ENCODE measurements at regions not wholly inside any gene's neighbourhood (a gene's known extent, or its start where the extent isn't known, plus 50 kb on each side); places are given as distances from the start of the nearest gene placed in this dataset.

GRCh38 chr10:55476129-55476528 is 675.1 kb upstream of the PCDH15 start:
- H3K9me3 ChIP-seq (replicated peaks; ENCODE audit: control insufficient read depth, insufficient read depth, low read length): no peaks in the 10 kb centered on the region
- H3K4me2 ChIP-seq (ENCODE audit: control insufficient read depth, insufficient read depth): no peak overlapping the region
- ChIA-PET RAD21 (ENCODE audit: unreplicated experiment) (no interaction called here), CTCF (no interaction called here), POLR2A (no interaction called here), SMC1A (ENCODE audit: uncharacterized antibody, unreplicated experiment) (no interaction called here)
- in situ Hi-C loops (cut with MboI): no loop called here
- H3K27me3 ChIP-seq (replicated peaks in 1 of 2; ENCODE audit: control insufficient read depth in 2 of 2, insufficient read depth in 2 of 2, low read length in 1 of 2): no peaks in the 10 kb centered on the region
- intact Hi-C loops (cut with micrococcal nuclease; ENCODE audit: unreplicated experiment): no loop called here
- no peaks in the 10 kb centered on the region for H4K20me1 ChIP-seq (ENCODE audit: control insufficient read depth, insufficient read depth)
- DNase-seq (ENCODE audit: low read depth, low spot score) (no peak), ATAC-seq (no peak), FAIRE-seq (no peak)
- H3K9ac ChIP-seq (ENCODE audit: control insufficient read depth, insufficient read depth, low read length): no peak overlapping the region
- no peak overlapping the region for H3K27ac ChIP-seq (ENCODE audit: control insufficient read depth, insufficient read depth)
- H3K4me1 ChIP-seq (ENCODE audit: control insufficient read depth, insufficient read depth, low read length): no peaks in the 10 kb centered on the region
- BruUV-seq (replicated peaks): no TSS peak
- H3K36me3 ChIP-seq (ENCODE audit: control insufficient read depth in 2 of 2, insufficient read depth in 2 of 2, low read length in 1 of 2): no peaks in the 10 kb centered on the region
- no peak overlapping the region for H2AFZ ChIP-seq (ENCODE audit: control insufficient read depth, low read depth, low read length)
- 0% methylated on average over 1 of the region's 1 CpG for WGBS (ENCODE audit: insufficient coverage, insufficient replicate concordance, low lambda C conversion rate, missing lambda C conversion rate)
- TF ChIP-seq JUNB (IDR thresholded peaks at IDR 0.05) (peak; percentile 60), CEBPB (IDR thresholded peaks at IDR 0.05; ENCODE audit: borderline replicate concordance in 1 of 2, low read depth in 2 of 2, low read length in 2 of 2) (no peak)
- no peak overlapping the region for H3K4me3 ChIP-seq
- no peaks in the 10 kb centered on the region for H3K79me2 ChIP-seq (ENCODE audit: control insufficient read depth, insufficient read depth, low read length)

- ChIA-PET RAD21 (ENCODE audit: unreplicated experiment) (no interaction called here), POLR2A (no interaction called here), SMC1A (ENCODE audit: uncharacterized antibody, unreplicated experiment) (interaction anchor here (1.2 kb wide), 1 partner anchor 17 kb away, joined by 3 read pairs; no protein-coding TSS in a partner anchor), CTCF (no interaction called here)
- Histone ChIP-seq H3K9me3 (replicated peaks; ENCODE audit: control insufficient read depth, insufficient read depth, low read length) (no peaks in the 10 kb centered on the region), H3K27me3 (replicated peaks in 1 of 2; ENCODE audit: control insufficient read depth in 2 of 2, insufficient read depth in 2 of 2, low read length in 1 of 2) (no peaks in the 10 kb centered on the region), H3K36me3 (ENCODE audit: control insufficient read depth in 2 of 2, insufficient read depth in 2 of 2, low read length in 1 of 2) (no peaks in the 10 kb centered on the region), H3K79me2 (ENCODE audit: control insufficient read depth, insufficient read depth, low read length) (no peaks in the 10 kb centered on the region), H2AFZ (ENCODE audit: control insufficient read depth, low read depth, low read length) (no peak overlapping the region), H3K9ac (ENCODE audit: control insufficient read depth, insufficient read depth, low read length) (no peak overlapping the region), H3K4me3 (no peak overlapping the region), H3K27ac (ENCODE audit: control insufficient read depth, insufficient read depth) (no peak overlapping the region), H4K20me1 (ENCODE audit: control insufficient read depth, insufficient read depth) (no peaks in the 10 kb centered on the region), H3K4me1 (ENCODE audit: control insufficient read depth, insufficient read depth, low read length) (no peaks in the 10 kb centered on the region), H3K4me2 (ENCODE audit: control insufficient read depth, insufficient read depth) (no peak overlapping the region)
- ATAC-seq (no peak), FAIRE-seq (no peak), DNase-seq (ENCODE audit: low read depth, low spot score) (no peak)
- BruUV-seq (replicated peaks): no TSS peak
- in situ Hi-C loops (cut with MboI) (no loop called here), intact Hi-C loops (cut with micrococcal nuclease; ENCODE audit: unreplicated experiment) (no loop called here)
- TF ChIP-seq NR2C1 (IDR thresholded peaks at IDR 0.05) (no peak), DPF2 (IDR thresholded peaks at IDR 0.05) (no peak), POLR2AphosphoS2 (IDR thresholded peaks at IDR 0.05; ENCODE audit: low read depth, low read length) (no peak), EED (IDR thresholded peaks at IDR 0.05; ENCODE audit: low read depth) (no peak), ZNF622 (IDR thresholded peaks at IDR 0.05) (no peak), EZH2 (IDR thresholded peaks at IDR 0.05; ENCODE audit: borderline replicate concordance, control insufficient read depth, low read depth, low read length) (no peak), FOS (IDR thresholded peaks at IDR 0.05; ENCODE audit: borderline replicate concordance, extremely low read depth, insufficient read length) (no peak), BHLHE40 (IDR thresholded peaks at IDR 0.05; ENCODE audit: borderline replicate concordance in 1 of 2, low read depth in 2 of 2, low read length in 1 of 2) (no peak), ASH2L (IDR thresholded peaks at IDR 0.05; ENCODE audit: borderline replicate concordance, low read depth) (no peak), TCF12 (IDR thresholded peaks at IDR 0.05; ENCODE audit: low read depth, low read length) (no peak), TCF7 (IDR thresholded peaks at IDR 0.05; ENCODE audit: borderline replicate concordance) (no peak), SMARCA5 (IDR thresholded peaks at IDR 0.05) (no peak), HCFC1 (IDR thresholded peaks at IDR 0.05; ENCODE audit: low read length) (no peak), RFX5 (IDR thresholded peaks at IDR 0.05; ENCODE audit: low read depth, low read length) (no peak)
- TF ChIP-seq, protein P1, sequence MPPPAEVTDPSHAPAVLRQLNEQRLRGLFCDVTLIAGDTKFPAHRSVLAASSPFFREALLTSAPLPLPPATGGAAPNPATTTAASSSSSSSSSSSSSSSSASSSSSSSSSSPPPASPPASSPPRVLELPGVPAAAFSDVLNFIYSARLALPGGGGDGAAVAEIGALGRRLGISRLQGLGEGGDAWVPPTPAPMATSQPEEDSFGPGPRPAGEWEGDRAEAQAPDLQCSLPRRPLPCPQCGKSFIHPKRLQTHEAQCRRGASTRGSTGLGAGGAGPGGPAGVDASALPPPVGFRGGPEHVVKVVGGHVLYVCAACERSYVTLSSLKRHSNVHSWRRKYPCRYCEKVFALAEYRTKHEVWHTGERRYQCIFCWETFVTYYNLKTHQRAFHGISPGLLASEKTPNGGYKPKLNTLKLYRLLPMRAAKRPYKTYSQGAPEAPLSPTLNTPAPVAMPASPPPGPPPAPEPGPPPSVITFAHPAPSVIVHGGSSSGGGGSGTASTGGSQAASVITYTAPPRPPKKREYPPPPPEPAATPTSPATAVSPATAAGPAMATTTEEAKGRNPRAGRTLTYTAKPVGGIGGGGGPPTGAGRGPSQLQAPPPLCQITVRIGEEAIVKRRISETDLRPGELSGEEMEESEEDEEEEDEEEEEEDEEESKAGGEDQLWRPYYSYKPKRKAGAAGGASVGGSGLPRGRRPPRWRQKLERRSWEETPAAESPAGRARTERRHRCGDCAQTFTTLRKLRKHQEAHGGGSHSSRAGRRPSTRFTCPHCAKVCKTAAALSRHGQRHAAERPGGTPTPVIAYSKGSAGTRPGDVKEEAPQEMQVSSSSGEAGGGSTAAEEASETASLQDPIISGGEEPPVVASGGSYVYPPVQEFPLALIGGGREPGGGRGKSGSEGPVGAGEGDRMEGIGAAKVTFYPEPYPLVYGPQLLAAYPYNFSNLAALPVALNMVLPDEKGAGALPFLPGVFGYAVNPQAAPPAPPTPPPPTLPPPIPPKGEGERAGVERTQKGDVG (CRISPR knock-in tag; IDR thresholded peaks at IDR 0.05): no peak
- TF ChIP-seq, protein P2, sequence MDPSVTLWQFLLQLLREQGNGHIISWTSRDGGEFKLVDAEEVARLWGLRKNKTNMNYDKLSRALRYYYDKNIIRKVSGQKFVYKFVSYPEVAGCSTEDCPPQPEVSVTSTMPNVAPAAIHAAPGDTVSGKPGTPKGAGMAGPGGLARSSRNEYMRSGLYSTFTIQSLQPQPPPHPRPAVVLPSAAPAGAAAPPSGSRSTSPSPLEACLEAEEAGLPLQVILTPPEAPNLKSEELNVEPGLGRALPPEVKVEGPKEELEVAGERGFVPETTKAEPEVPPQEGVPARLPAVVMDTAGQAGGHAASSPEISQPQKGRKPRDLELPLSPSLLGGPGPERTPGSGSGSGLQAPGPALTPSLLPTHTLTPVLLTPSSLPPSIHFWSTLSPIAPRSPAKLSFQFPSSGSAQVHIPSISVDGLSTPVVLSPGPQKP (IDR thresholded peaks at IDR 0.05; ENCODE audit: low read depth, low read length): no peak
Measured at GRCh38 chr10:55474258-55474657, 673.2 kb upstream of the PCDH15 start.
